Gastroesophageal sphincter (tissue), 3 donors: ENCODE measurements at regions not wholly inside any gene's neighbourhood (a gene's known extent, or its start where the extent isn't known, plus 50 kb on each side); places are given as distances from the start of the nearest gene placed in this dataset.

Source experiments
- POLR2A ChIP-seq, 2 donors: fragments of 450-650 bp; IDR thresholded peaks; one replicate each; pipeline ENCODE4 v1.6.1; 2017; ENCODE audit warnings: antibody characterized with exemption in 2 of 2, mild to moderate bottlenecking in 2 of 2, moderate library complexity in 1 of 2
- TF ChIP-seq, protein P1 (sequence below), 4 experiments: fragments of 200-600 bp in 2 of 4; fragments of 450-650 bp in 2 of 4; sonication (generic) in 1 of 4; IDR thresholded peaks; one replicate each; pipeline ENCODE4 v1.5.1; 2017 to 2019; ENCODE audit warnings: antibody characterized with exemption in 4 of 4, mild to moderate bottlenecking in 2 of 4, moderate library complexity in 2 of 4

DNA sequence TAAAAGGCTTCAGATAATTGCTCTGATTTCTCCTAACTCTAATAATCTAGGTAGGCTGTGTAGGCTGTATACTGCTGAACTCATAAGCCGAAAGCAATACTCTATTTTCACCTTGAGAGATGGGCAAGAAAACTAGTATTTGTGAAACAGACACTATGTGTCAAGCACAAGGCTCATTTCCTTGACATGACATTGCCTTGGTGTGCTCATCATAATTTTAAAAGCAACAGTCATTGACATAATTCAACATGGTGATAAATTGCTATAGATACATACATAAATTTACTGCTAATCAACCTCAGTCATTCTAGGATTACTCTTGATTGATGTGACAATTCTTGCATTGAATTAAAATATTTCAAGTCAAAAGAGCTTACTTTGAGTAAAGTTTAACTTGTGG is 304.7 kb downstream of the CNTN3 start:
- TF ChIP-seq, protein P1, sequence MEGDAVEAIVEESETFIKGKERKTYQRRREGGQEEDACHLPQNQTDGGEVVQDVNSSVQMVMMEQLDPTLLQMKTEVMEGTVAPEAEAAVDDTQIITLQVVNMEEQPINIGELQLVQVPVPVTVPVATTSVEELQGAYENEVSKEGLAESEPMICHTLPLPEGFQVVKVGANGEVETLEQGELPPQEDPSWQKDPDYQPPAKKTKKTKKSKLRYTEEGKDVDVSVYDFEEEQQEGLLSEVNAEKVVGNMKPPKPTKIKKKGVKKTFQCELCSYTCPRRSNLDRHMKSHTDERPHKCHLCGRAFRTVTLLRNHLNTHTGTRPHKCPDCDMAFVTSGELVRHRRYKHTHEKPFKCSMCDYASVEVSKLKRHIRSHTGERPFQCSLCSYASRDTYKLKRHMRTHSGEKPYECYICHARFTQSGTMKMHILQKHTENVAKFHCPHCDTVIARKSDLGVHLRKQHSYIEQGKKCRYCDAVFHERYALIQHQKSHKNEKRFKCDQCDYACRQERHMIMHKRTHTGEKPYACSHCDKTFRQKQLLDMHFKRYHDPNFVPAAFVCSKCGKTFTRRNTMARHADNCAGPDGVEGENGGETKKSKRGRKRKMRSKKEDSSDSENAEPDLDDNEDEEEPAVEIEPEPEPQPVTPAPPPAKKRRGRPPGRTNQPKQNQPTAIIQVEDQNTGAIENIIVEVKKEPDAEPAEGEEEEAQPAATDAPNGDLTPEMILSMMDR (IDR thresholded peaks at IDR 0.05), result no peak
- TF ChIP-seq POLR2A (IDR thresholded peaks at IDR 0.05), result no peak
